Thymus (tissue), 11 donors: ENCODE measurements at regions not wholly inside any gene's neighbourhood (a gene's known extent, or its start where the extent isn't known, plus 50 kb on each side); places are given as distances from the start of the nearest gene placed in this dataset.
"Not testable (repeated sequence)": the region's sequence is repeated elsewhere in the genome, so short reads cannot be mapped to it uniquely, and the experiment has no call there.

Experiments
- DNase-seq, 9 donors: peaks; one replicate each; pipeline ENCODE4 v3.0.0-alpha.2; 2013; ENCODE audit warnings: low spot score in 9 of 9, low read depth in 6 of 9, missing footprints in 1 of 9
- H3K27ac ChIP-seq, 2 donors: one replicate each; pipeline ENCODE4 v1.5.1; 2013; ENCODE audit warnings: control low read depth in 1 of 2, low read depth in 1 of 2, low read length in 1 of 2, mild to moderate bottlenecking in 1 of 2, moderate library complexity in 1 of 2
- H3K27me3 ChIP-seq, 2 donors: one replicate each; pipeline ENCODE4 v1.5.1; 2013; ENCODE audit warnings: low read length in 1 of 2; ENCODE audit not compliant: control insufficient read depth in 2 of 2, insufficient read depth in 1 of 2
- H3K36me3 ChIP-seq, 2 donors: one replicate each; pipeline ENCODE4 v1.5.1; 2013; ENCODE audit warnings: low read length in 1 of 2, mild to moderate bottlenecking in 1 of 2, moderate library complexity in 1 of 2; ENCODE audit not compliant: control insufficient read depth in 2 of 2, insufficient read depth in 2 of 2
- H3K4me1 ChIP-seq, 2 donors: one replicate each; pipeline ENCODE4 v1.5.1; 2013; ENCODE audit warnings: low read length in 2 of 2; ENCODE audit not compliant: control insufficient read depth in 2 of 2, insufficient read depth in 2 of 2
- H3K4me3 ChIP-seq, 2 donors: one replicate each; pipeline ENCODE4 v1.5.1; 2013; ENCODE audit warnings: low read length in 2 of 2, control low read depth in 1 of 2, mild to moderate bottlenecking in 1 of 2
- H3K9me3 ChIP-seq, 2 donors: one replicate each; pipeline ENCODE4 v1.5.1; 2013; ENCODE audit warnings: low read length in 1 of 2, mild to moderate bottlenecking in 1 of 2; ENCODE audit not compliant: control insufficient read depth in 2 of 2, insufficient read depth in 1 of 2
- WGBS: extraction: QIAGEN DNeasy Blood & Tissue Kit; methylation state at CpG from one replicate; pipeline ENCODE4 v1.1.7; 2013; 5-methylcytosine and 5-hydroxymethylcytosine counted together
- donor health status: healthy.

- peak in 2 of 9 donors; percentile 41 to 65 for DNase-seq
- Histone ChIP-seq H3K27me3 (peaks cover 0 to 15% of the 10 kb centered on the region in 2 donors), H3K4me3 (peak overlapping the region; percentile 53 to 65), H3K36me3 (no peaks in the 10 kb centered on the region), H3K4me1 (peaks cover 9 to 15% of the 10 kb centered on the region in 2 donors), H3K9me3 (no peaks in the 10 kb centered on the region), H3K27ac (peak overlapping the region in 1 of 2 donors; percentile 64)
- WGBS = 5% methylated on average over 55 of the region's 55 CpGs
These were observed 60.6 kb upstream of the MSMB start for GRCh38 chr10:46106410-46107255.

GRCh38 chr10:46108158-46108499 lies 62.1 kb upstream of the MSMB start:
- WGBS = 87% methylated on average over 4 of the region's 5 CpGs
- not testable (repeated sequence) for H3K36me3 ChIP-seq, H3K4me3 ChIP-seq, DNase-seq, H3K27ac ChIP-seq, H3K9me3 ChIP-seq
- peaks cover 0 to 15% of the 10 kb centered on the region in 2 donors for H3K27me3 ChIP-seq
- H3K4me1 ChIP-seq = peaks cover 9 to 15% of the 10 kb centered on the region in 2 donors

- not testable (repeated sequence) for H3K9me3 ChIP-seq, H3K36me3 ChIP-seq, H3K4me3 ChIP-seq, H3K27ac ChIP-seq, H3K4me1 ChIP-seq, DNase-seq, H3K27me3 ChIP-seq
- WGBS = 100% methylated on average over 1 of the region's 1 CpG
These were observed 108.2 kb upstream of the MSMB start for GRCh38 chr10:46154271-46154670.

GRCh38 chr10:46154683-46155082 lies 108.6 kb upstream of the MSMB start:
- WGBS = 97% methylated on average over 2 of the region's 2 CpGs
- H3K36me3 ChIP-seq, H3K27me3 ChIP-seq, H3K4me1 ChIP-seq, H3K27ac ChIP-seq, DNase-seq, H3K9me3 ChIP-seq, H3K4me3 ChIP-seq: not testable (repeated sequence)

- H3K9me3 ChIP-seq, H3K36me3 ChIP-seq, H3K27ac ChIP-seq, DNase-seq, H3K4me3 ChIP-seq, H3K4me1 ChIP-seq, H3K27me3 ChIP-seq: not testable (repeated sequence)
These were observed 110.8 kb upstream of the MSMB start for GRCh38 chr10:46156866-46157265.

- Histone ChIP-seq H3K4me1 (no peaks in the 10 kb centered on the region), H3K27ac (no peak overlapping the region), H3K27me3 (no peaks in the 10 kb centered on the region), H3K36me3 (no peaks in the 10 kb centered on the region), H3K9me3 (no peaks in the 10 kb centered on the region), H3K4me3 (no peak overlapping the region)
- no peak for DNase-seq
These were observed 117.1 kb upstream of the ANTXRL start for GRCh38 chr10:46169736-46170135.

GRCh38 chr10:46170789-46171188 lies 116.0 kb upstream of the ANTXRL start:
- DNase-seq = no peak
- H3K9me3 ChIP-seq = no peaks in the 10 kb centered on the region
- no peak overlapping the region for H3K27ac ChIP-seq
- H3K27me3 ChIP-seq = no peaks in the 10 kb centered on the region
- no peaks in the 10 kb centered on the region for H3K36me3 ChIP-seq
- no peak overlapping the region for H3K4me3 ChIP-seq
- 97% methylated on average over 1 of the region's 1 CpG for WGBS
- no peaks in the 10 kb centered on the region for H3K4me1 ChIP-seq

- no peaks in the 10 kb centered on the region for H3K27me3 ChIP-seq
- H3K4me3 ChIP-seq = no peak overlapping the region
- no peaks in the 10 kb centered on the region for H3K9me3 ChIP-seq
- 69% methylated on average over 3 of the region's 3 CpGs for WGBS
- no peak overlapping the region for H3K27ac ChIP-seq
- DNase-seq = no peak
- H3K36me3 ChIP-seq = no peaks in the 10 kb centered on the region
- no peaks in the 10 kb centered on the region for H3K4me1 ChIP-seq
These were observed 115.1 kb upstream of the ANTXRL start for GRCh38 chr10:46171661-46172060.

DNA sequence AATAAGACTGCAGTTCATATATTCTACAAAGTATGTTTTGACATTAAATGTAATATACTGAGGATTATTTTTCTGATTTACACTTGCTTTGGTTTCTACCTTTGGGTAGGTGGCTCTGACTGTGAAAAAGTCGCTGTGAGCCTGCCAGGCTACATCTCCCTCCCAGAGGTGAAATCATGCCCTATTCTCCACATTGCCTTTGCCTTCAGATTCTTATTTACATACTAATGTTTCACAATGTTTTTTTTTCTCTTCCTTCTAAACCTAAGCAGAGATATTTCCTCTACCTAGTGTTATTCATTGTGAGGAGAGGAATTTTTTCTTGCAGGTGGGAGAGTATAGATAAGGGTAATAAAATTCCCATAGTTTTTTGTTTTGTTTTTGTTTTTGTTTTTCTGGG lies 111.5 kb upstream of the ANTXRL start:
- no peak overlapping the region for H3K27ac ChIP-seq
- no peak for DNase-seq
- H3K27me3 ChIP-seq = no peaks in the 10 kb centered on the region
- H3K4me3 ChIP-seq = no peak overlapping the region
- WGBS = 93% methylated on average over 1 of the region's 1 CpG
- no peaks in the 10 kb centered on the region for H3K4me1 ChIP-seq
- no peaks in the 10 kb centered on the region for H3K36me3 ChIP-seq
- no peaks in the 10 kb centered on the region for H3K9me3 ChIP-seq
